ENCODE measurements at regions not wholly inside any gene's neighbourhood (a gene's known extent, or its start where the extent isn't known, plus 50 kb on each side); places are given as distances from the start of the nearest gene placed in this dataset.

GRCh38 chr4:125527681-125528080 lies 212.9 kb downstream of the FAT4 start:
- no peaks in the 10 kb centered on the region for H4K20me1 ChIP-seq (ENCODE audit: control insufficient read depth, insufficient read depth)
- BruUV-seq (replicated peaks): no TSS peak
- H3K27me3 ChIP-seq (replicated peaks in 1 of 2; ENCODE audit: control insufficient read depth in 2 of 2, insufficient read depth in 2 of 2, low read length in 1 of 2): no peaks in the 10 kb centered on the region
- ATAC-seq: no peak
- FAIRE-seq: no peak
- POLR2A ChIA-PET: no interaction called here
- no peaks in the 10 kb centered on the region for H3K9me3 ChIP-seq (replicated peaks; ENCODE audit: control insufficient read depth, insufficient read depth, low read length)
- intact Hi-C loops (cut with micrococcal nuclease; ENCODE audit: unreplicated experiment): no loop called here
- no peaks in the 10 kb centered on the region for H3K4me1 ChIP-seq (ENCODE audit: control insufficient read depth, insufficient read depth, low read length)
- no peak overlapping the region for H3K4me3 ChIP-seq
- SMC1A ChIA-PET (ENCODE audit: uncharacterized antibody, unreplicated experiment): interaction anchor here (1.6 kb wide), 1 partner anchor 12 kb away, joined by 4 read pairs; no protein-coding TSS in a partner anchor
- CTCF ChIA-PET: interaction anchor here (0.6 kb wide), 1 partner anchor 727 kb away, joined by 3 read pairs; no protein-coding TSS in a partner anchor
- TF ChIP-seq TCF3 (IDR thresholded peaks at IDR 0.05; ENCODE audit: borderline replicate concordance, insufficient read depth, low read depth, low read length) (no peak), IKZF1 (conservative IDR thresholded peaks at IDR 0.05) (no peak), PAX8 (IDR thresholded peaks at IDR 0.05) (no peak), TCF7 (IDR thresholded peaks at IDR 0.05; ENCODE audit: borderline replicate concordance) (no peak), MYC (IDR thresholded peaks at IDR 0.05; ENCODE audit: insufficient read depth, insufficient read length, insufficient replicate concordance, low read length, severe bottlenecking) (no peak), ZNF622 (IDR thresholded peaks at IDR 0.05) (no peak), NBN (IDR thresholded peaks at IDR 0.05) (no peak), SIN3A (IDR thresholded peaks at IDR 0.05; ENCODE audit: low read depth, low read length) (no peak), MYB (IDR thresholded peaks at IDR 0.05; ENCODE audit: borderline replicate concordance, low read depth, low read length) (no peak), MTA3 (IDR thresholded peaks at IDR 0.05; ENCODE audit: borderline replicate concordance, low read length) (no peak), NR2C1 (IDR thresholded peaks at IDR 0.05) (no peak), SMAD5 (IDR thresholded peaks at IDR 0.05; ENCODE audit: low read depth) (no peak), CREB1 (IDR thresholded peaks at IDR 0.05; ENCODE audit: low read depth) (no peak), ASH2L (IDR thresholded peaks at IDR 0.05; ENCODE audit: borderline replicate concordance, low read depth) (no peak), NRF1 (conservative IDR thresholded peaks at IDR 0.05; ENCODE audit: low read depth, low read length) (no peak), RCOR1 (conservative IDR thresholded peaks at IDR 0.05; ENCODE audit: low read depth, low read length) (no peak), POLR2AphosphoS5 (IDR thresholded peaks at IDR 0.05; ENCODE audit: low read length) (no peak), POU2F2 (IDR thresholded peaks at IDR 0.05; ENCODE audit: borderline replicate concordance, low read depth, low read length) (no peak), BCL3 (IDR thresholded peaks at IDR 0.05; ENCODE audit: borderline replicate concordance, insufficient read depth, low read depth, low read length, poor library complexity, severe bottlenecking) (no peak), RAD21 (IDR thresholded peaks at IDR 0.05; ENCODE audit: insufficient read depth, low read depth, low read length) (no peak)
- no peak for DNase-seq (ENCODE audit: low read depth, low spot score)
- RAD21 ChIA-PET (ENCODE audit: unreplicated experiment): no interaction called here
- no peak overlapping the region for H2AFZ ChIP-seq (ENCODE audit: control insufficient read depth, low read depth, low read length)
- H3K4me2 ChIP-seq (ENCODE audit: control insufficient read depth, insufficient read depth): no peak overlapping the region
- 0% methylated on average over 1 of the region's 1 CpG for WGBS (ENCODE audit: insufficient coverage, insufficient replicate concordance, low lambda C conversion rate, missing lambda C conversion rate)
- H3K36me3 ChIP-seq (ENCODE audit: control insufficient read depth in 2 of 2, insufficient read depth in 2 of 2, low read length in 1 of 2): no peaks in the 10 kb centered on the region
- no peak overlapping the region for H3K9ac ChIP-seq (ENCODE audit: control insufficient read depth, insufficient read depth, low read length)
- H3K79me2 ChIP-seq (ENCODE audit: control insufficient read depth, insufficient read depth, low read length): no peaks in the 10 kb centered on the region
- H3K27ac ChIP-seq (ENCODE audit: control insufficient read depth, insufficient read depth): no peak overlapping the region
- in situ Hi-C loops (cut with MboI): no loop called here
